ENCODE measurements at regions not wholly inside any gene's neighbourhood (a gene's known extent, or its start where the extent isn't known, plus 50 kb on each side); places are given as distances from the start of the nearest gene placed in this dataset.

GRCh38 chr11:119476666-119477331 is 53.8 kb upstream of the THY1 start:
- H3K9me3 ChIP-seq: no peaks in the 10 kb centered on the region

DNA sequence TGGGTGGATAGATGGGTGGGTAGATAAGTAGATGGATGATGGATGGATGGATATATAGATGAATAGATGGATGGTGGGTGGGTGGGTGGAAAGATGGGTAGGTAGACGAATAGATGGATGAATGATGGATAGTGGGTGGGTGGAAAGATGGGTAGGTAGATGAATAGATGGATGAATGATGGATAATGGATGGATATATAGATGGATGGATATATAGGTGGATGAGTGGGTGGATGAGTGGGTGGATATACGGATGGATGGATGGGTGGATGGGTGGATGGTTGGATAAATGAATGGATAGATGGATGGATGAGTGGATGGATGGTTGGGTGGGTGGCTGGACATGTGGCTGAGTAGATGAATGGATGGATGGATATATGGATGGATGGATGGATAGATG is 53.1 kb upstream of the THY1 start:
- Histone ChIP-seq H3K27me3 (replicated peaks; ENCODE audit: insufficient read depth) (no peaks in the 10 kb centered on the region), H3K27ac (no peak overlapping the region), H3K4me3 (no peak overlapping the region), H3K36me3 (no peaks in the 10 kb centered on the region), H3K9me3 (no peaks in the 10 kb centered on the region), H3K4me1 (replicated peaks) (no peaks in the 10 kb centered on the region)
- no peak for DNase-seq (ENCODE audit: low spot score)
- TF ChIP-seq POLR2AphosphoS5 (IDR thresholded peaks at IDR 0.05) (no peak), POLR2A (IDR thresholded peaks at IDR 0.05) (no peak), CTCF (IDR thresholded peaks at IDR 0.05) (no peak)
- WGBS: 93% methylated on average over 2 of the region's 2 CpGs
- intact Hi-C loops (cut with DNase I): no loop called here

More at GRCh38 chr11:119476666-119477331, 53.8 kb upstream of the THY1 start:
- H3K4me3 ChIP-seq: no peak overlapping the region
- intact Hi-C loops (cut with DNase I): no loop called here
- no peaks in the 10 kb centered on the region for H3K4me1 ChIP-seq (replicated peaks)
- WGBS: 74% methylated on average over 10 of the region's 10 CpGs
- no peaks in the 10 kb centered on the region for H3K36me3 ChIP-seq
- DNase-seq (ENCODE audit: low spot score): no peak
- no peak overlapping the region for H3K27ac ChIP-seq
- no peaks in the 10 kb centered on the region for H3K27me3 ChIP-seq (replicated peaks; ENCODE audit: insufficient read depth)
- no peak for TF ChIP-seq POLR2A (IDR thresholded peaks at IDR 0.05)
- TF ChIP-seq POLR2AphosphoS5 (IDR thresholded peaks at IDR 0.05): no peak
- no peak for TF ChIP-seq CTCF (IDR thresholded peaks at IDR 0.05)

- Histone ChIP-seq H3K4me3 (no peak overlapping the region), H3K36me3 (no peaks in the 10 kb centered on the region), H3K27ac (no peak overlapping the region), H3K9me3 (no peaks in the 10 kb centered on the region), H3K27me3 (replicated peaks; ENCODE audit: insufficient read depth) (no peaks in the 10 kb centered on the region), H3K4me1 (replicated peaks) (no peaks in the 10 kb centered on the region)
- intact Hi-C loops (cut with DNase I): loop anchor here (2.0 kb wide), 1 partner anchor 118 kb away; no protein-coding TSS in a partner anchor
- TF ChIP-seq CTCF (IDR thresholded peaks at IDR 0.05) (peak; percentile 71 to 87 (median 79)), POLR2A (IDR thresholded peaks at IDR 0.05) (no peak), POLR2AphosphoS5 (IDR thresholded peaks at IDR 0.05) (peak; percentile 19)
- peak; percentile 54 for DNase-seq (ENCODE audit: low spot score)
- 29% methylated on average over 9 of the region's 9 CpGs for WGBS
Observed at GRCh38 chr11:119474682-119475596, 52.0 kb upstream of the THY1 start.

GRCh38 chr11:119473901-119474681 is 51.1 kb upstream of the THY1 start:
- intact Hi-C loops (cut with DNase I): loop anchor here (2.0 kb wide), 1 partner anchor 117 kb away; no protein-coding TSS in a partner anchor
- 92% methylated on average over 12 of the region's 12 CpGs for WGBS
- Histone ChIP-seq H3K27me3 (replicated peaks; ENCODE audit: insufficient read depth) (no peaks in the 10 kb centered on the region), H3K4me1 (replicated peaks) (no peaks in the 10 kb centered on the region), H3K27ac (no peak overlapping the region), H3K4me3 (no peak overlapping the region), H3K36me3 (no peaks in the 10 kb centered on the region), H3K9me3 (no peaks in the 10 kb centered on the region)
- no peak for DNase-seq (ENCODE audit: low spot score)
- no peak for TF ChIP-seq POLR2A (IDR thresholded peaks at IDR 0.05)
- TF ChIP-seq POLR2AphosphoS5 (IDR thresholded peaks at IDR 0.05): no peak
- TF ChIP-seq CTCF (IDR thresholded peaks at IDR 0.05): no peak
